Renal cortex interstitium (tissue), 11 donors: ENCODE measurements at regions not wholly inside any gene's neighbourhood (a gene's known extent, or its start where the extent isn't known, plus 50 kb on each side); places are given as distances from the start of the nearest gene placed in this dataset.
"Not testable (repeated sequence)": the region's sequence is repeated elsewhere in the genome, so short reads cannot be mapped to it uniquely, and the experiment has no call there.

Source experiments
- DNase-seq, 11 donors: peaks; one replicate each; pipeline ENCODE4 v3.0.0-alpha.2; 2013; ENCODE audit warnings: low read depth in 9 of 11, low spot score in 4 of 11; ENCODE audit errors: extremely low read depth in 1 of 11

DNA sequence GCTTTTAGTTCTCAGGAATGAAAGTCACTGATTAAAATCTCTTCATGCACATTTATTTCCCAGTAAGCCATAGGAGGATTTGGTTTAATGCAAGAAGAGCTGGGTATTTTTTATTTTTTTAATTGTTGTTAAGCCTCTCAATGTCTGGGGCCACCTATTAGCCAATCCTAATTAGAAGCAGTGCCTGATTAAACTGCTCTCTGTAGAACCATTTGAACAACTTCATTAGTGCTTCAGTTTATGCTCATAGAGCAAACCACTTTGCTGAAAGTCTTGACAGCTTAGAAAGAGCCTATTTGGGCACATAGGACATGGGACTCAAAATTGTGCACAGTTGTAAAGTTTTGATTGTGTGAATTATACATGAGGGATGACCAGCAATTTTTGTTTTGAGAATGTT, 548.9 kb downstream of the FRK start:
- DNase-seq = no peak

DNA sequence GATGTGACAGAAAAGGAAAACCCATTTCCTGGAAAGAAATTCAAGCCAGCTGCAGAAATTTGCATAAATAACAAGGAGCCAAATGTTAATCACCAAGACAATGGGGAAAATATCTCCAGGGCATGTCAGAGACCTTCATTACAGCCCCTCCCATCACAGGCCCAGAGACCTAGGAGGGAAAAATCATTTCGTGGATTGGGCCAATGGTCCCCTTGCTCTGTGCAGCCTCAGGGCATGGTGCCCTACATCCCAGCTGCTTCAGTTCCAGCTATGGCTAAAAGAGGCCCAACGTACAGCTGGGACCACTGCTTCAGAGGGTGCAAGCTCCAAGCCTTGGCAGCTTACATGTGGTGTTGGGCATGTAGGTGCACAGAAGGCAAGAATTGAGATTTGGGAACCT, 558.3 kb downstream of the FRK start:
- not testable (repeated sequence) for DNase-seq

DNA sequence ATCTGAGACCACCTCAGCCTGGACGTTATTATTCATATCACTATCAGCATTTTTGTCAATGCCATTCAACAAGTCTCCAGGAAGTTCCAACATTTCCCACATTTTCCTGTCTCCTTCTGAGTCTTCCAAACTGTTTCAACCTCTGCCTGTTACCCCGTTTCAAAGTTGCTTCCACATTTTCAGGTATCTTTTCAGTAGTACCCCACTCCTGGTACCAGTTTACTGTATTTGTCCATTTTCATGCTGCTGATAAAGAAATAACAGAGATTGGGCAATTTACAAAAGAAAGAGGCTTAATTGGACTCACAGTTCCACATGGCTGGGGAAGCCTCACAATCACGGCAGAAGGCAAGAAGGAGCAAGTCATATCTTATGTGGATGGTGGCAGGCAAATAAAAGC, 565.5 kb downstream of the FRK start:
- DNase-seq = no peak

DNA sequence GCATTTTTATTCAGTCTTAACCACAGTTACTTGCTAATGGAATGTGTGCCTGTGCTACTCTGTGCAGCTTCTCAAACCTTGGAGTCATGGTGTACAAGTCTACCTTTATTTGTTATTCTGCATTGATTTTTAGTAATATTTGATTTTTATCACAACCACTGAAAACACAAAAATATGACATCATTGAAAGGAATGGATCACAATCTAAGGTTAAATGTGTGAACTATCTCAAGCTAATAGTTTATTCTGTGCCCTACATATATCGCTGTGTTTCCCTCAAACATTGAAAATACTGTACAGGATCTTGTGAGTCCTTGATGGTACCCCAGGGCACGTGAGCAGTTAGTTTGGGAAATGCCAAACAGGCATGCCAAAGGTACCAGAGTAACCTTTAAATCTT, 573.4 kb downstream of the FRK start:
- DNase-seq = no peak

DNA sequence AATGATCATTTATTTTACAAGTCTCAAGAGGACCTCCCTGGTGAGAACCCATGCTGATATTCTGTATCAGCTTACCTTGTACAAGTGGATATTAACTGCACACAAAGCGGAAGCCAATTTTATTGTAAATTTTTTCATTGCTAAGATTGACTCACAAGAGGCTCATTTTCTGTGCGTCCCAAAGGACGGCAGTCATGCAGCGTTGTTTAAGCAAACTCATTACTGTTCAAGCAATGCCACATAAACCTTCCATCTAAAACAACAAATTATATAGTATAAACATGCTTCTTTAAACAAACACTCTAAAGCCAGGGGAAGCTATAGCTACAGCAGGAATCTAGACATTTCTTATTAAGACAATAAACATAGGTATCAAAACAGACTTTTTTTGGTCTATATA, 575.3 kb downstream of the FRK start:
- no peak for DNase-seq

GRCh38 chr6:115480543-115480942, 580.1 kb downstream of the FRK start:
- not testable (repeated sequence) for DNase-seq

DNA sequence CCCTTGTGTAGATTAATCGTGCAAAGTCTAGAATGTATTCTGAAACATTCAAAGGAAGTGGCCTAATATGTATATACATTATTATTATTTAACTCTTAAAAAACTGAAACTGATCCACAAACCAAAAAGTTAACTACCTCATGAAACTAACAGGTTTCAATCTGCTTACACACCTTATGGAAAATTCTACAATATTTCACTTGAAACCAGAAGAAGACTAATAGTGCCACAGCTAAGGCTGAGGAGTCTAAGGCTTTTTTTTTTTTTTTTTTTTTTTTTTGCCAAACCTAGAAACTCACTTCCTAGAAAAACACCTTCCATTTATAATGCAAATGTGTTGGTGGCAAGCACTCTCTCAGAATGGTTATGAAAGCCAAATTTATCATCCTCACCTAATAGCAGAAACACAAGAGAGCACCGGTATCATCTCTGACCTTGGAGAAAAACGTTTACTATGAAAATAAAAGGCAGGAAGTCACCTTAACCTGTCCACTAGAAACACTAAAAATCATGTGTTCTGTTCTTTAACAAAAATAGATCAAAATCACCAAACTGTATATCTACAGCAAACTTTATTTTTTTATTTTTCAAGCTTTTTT, 586.1 kb downstream of the FRK start:
- DNase-seq = no peak

- no peak for DNase-seq
Observed at GRCh38 chr6:115468272-115469005, 592.3 kb downstream of the FRK start.

- DNase-seq = no peak
Observed at GRCh38 chr6:115467726-115468125, 593.0 kb downstream of the FRK start.

DNA sequence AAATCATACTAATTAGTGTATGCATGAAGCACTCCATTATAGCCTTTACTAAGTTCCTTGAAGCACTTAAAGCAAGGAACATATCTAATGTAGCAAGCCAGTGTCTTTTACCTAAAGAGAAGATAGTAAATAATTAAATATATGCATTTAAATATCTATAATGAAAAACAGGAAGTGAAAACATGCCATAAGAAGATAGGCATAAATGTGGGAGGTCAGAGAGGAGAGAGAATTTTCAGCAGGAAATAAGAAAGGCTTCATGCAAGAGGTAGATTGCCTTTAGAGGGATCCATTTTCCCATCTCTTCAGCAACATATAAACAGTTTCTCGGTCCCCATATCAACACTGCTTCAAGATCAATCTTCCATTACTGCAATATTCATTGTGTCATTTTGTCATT, 599.8 kb downstream of the FRK start:
- no peak for DNase-seq

- DNase-seq = no peak
Observed at GRCh38 chr6:115456848-115457247, 603.8 kb downstream of the FRK start.

- peak in 6 of 11 donors; percentile 0 to 8 (median 3) for DNase-seq
Observed at GRCh38 chr6:115443825-115444478, 616.7 kb downstream of the FRK start.

GRCh38 chr6:115442323-115442722, 618.4 kb downstream of the FRK start:
- DNase-seq = no peak

- no peak for DNase-seq
Observed at GRCh38 chr6:115441651-115442050, 619.0 kb downstream of the FRK start.

DNA sequence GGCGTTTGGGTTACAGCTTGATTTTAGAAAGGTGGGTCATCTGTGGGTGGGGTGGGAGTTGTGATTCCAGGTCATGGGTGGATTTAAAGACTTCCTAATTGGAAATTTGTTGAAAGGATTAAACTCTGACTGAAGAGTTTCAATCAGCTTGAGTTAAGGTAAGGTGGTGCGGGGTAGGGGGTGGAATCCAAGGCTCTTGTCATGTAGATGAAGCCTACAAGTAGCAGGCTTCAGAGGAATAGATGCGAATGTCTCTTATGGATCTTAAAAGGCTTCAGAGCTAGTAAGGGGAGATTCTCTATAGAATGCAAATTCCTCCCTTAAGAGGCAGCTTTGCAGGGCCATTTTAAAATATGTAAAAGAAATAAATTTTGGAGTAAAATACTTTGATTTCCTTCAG, 645.3 kb downstream of the FRK start:
- DNase-seq = no peak

DNA sequence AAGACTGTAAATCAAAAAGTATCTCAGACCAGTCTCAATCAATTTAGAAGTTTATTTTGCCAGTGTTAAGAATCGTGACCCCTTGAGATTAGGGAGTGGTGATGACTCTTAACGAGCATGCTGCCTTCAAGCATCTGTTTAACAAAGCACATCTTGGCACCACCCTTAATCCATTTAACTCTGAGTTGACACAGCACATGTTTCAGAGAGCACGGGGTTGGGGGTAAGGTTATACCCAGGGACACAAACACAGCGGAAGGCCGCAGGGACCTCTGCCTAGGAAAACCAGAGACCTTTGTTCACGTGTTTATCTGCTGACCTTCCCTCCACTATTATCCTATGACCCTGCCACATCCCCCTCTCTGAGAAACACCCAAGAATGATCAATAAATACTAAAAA, 645.8 kb downstream of the FRK start:
- DNase-seq = not testable (repeated sequence)

GRCh38 chr6:115411756-115412155, 648.9 kb downstream of the FRK start:
- no peak for DNase-seq

DNA sequence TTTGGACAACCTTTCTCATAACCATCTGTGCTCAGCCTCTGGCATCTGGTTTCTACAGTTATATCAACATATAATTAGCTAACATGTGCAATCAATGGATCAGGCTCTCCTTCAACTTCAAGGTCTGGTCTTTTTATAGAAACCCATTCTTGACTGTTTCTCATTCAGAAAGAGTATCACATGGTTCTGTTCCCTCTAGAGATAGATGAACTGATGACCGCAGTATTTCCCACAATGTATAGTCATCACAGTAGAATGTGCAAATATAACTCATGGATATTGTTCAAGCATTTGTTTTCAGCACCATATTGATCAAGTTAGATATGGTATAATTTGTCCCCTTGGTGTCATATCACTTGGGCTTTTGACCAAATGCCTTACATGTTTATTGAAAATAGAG, 656.2 kb downstream of the FRK start:
- DNase-seq = no peak

- DNase-seq = no peak
Observed at GRCh38 chr6:115398607-115399006, 662.1 kb downstream of the FRK start.

GRCh38 chr6:115396112-115396906, 664.4 kb downstream of the FRK start:
- no peak for DNase-seq
